H1 (cell line): ENCODE measurements at regions not wholly inside any gene's neighbourhood (a gene's known extent, or its start where the extent isn't known, plus 50 kb on each side); places are given as distances from the start of the nearest gene placed in this dataset.

Experiments
- NANOG ChIP-seq: IDR thresholded peaks from 2 replicates; pipeline ENCODE4 v1.6.1; 2011; ENCODE audit warnings: low read length, low read depth, mild to moderate bottlenecking, inconsistent platforms; ENCODE audit not compliant: insufficient read depth, poor library complexity, severe bottlenecking
- PHF8 ChIP-seq: fragments of 200-600 bp; sonication (generic); conservative IDR thresholded peaks from 2 replicates; pipeline ENCODE4 v1.7.1; 2012; ENCODE audit warnings: low read depth, mild to moderate bottlenecking, inconsistent platforms, low read length, moderate library complexity

- TF ChIP-seq NANOG (no peak), PHF8 (no peak)
These were observed 94.0 kb downstream of the MBL2 start (continued) for GRCh38 chr10:52678611-52679010.
